Natural killer cell (primary cell): ENCODE measurements at regions not wholly inside any gene's neighbourhood (a gene's known extent, or its start where the extent isn't known, plus 50 kb on each side); places are given as distances from the start of the nearest gene placed in this dataset.

ENCODE experiments used
- ATAC-seq, 3 donors: fragments of 150-1000 bp in 2 of 3; fragments of 200-7000 bp in 1 of 3; cut with Tn5 transposase; 1 replicate in 1 of 3; 2 replicates in 2 of 3; pipeline ENCODE4 v1.10.0; 2021; ENCODE audit warnings: mild to moderate bottlenecking in 2 of 3, moderate library complexity in 2 of 3
- DNase-seq, 2 donors: peaks; one replicate each; pipeline versions ENCODE4 v3.0.0 to v3.0.0-alpha.2; 2013 to 2021; ENCODE audit warnings: mixed read lengths in 1 of 2
- H3K27ac ChIP-seq: one replicate; pipeline ENCODE4 v1.5.1; 2013; ENCODE audit warnings: mild to moderate bottlenecking, low read length
- H3K27me3 ChIP-seq: one replicate; pipeline ENCODE4 v1.6.1; 2013; ENCODE audit warnings: low read length; ENCODE audit not compliant: control insufficient read depth, insufficient read depth
- H3K36me3 ChIP-seq: one replicate; pipeline ENCODE4 v1.6.1; 2013; ENCODE audit warnings: low read length; ENCODE audit not compliant: control insufficient read depth, insufficient read depth
- H3K4me1 ChIP-seq: one replicate; pipeline ENCODE4 v1.6.1; 2013; ENCODE audit warnings: low read length; ENCODE audit not compliant: control insufficient read depth, insufficient read depth
- H3K4me3 ChIP-seq: one replicate; pipeline ENCODE4 v1.5.1; 2013; ENCODE audit warnings: low read length
- H3K9me3 ChIP-seq: one replicate; pipeline ENCODE4 v1.6.1; 2013; ENCODE audit warnings: low read length; ENCODE audit not compliant: control insufficient read depth, insufficient read depth
- H3K27ac Mint-ChIP-seq, 2 donors: one replicate each; pipeline ENCODE4 v1.8.0; 2022; ENCODE audit warnings: mild to moderate bottlenecking in 2 of 2, mixed read lengths in 2 of 2, moderate library complexity in 1 of 2
- H3K27me3 Mint-ChIP-seq, 2 donors: one replicate each; pipeline ENCODE4 v1.8.0; 2022; ENCODE audit warnings: low read depth in 2 of 2, mixed read lengths in 2 of 2
- H3K36me3 Mint-ChIP-seq: one replicate; pipeline ENCODE4 v1.8.0; 2022; ENCODE audit warnings: mixed read lengths
- H3K4me1 Mint-ChIP-seq, 2 donors: one replicate each; pipeline ENCODE4 v1.8.0; 2022; ENCODE audit warnings: mixed read lengths in 2 of 2
- H3K4me3 Mint-ChIP-seq: one replicate; pipeline ENCODE4 v1.8.0; 2022; ENCODE audit warnings: mild to moderate bottlenecking, moderate library complexity, mixed read lengths
- H3K9me3 Mint-ChIP-seq, 2 donors: one replicate each; pipeline ENCODE4 v1.8.0; 2022; ENCODE audit warnings: mixed read lengths in 2 of 2
- CTCF ChIP-seq: fragments of 200-600 bp; IDR thresholded peaks from one replicate; pipeline ENCODE4 v1.8.0; 2022; ENCODE audit warnings: antibody characterized with exemption
- WGBS: methylation state at CpG from one replicate; pipeline ENCODE4 v1.1.7; 2013; ENCODE audit warnings: missing lambda C conversion rate; ENCODE audit not compliant: insufficient coverage; 5-methylcytosine and 5-hydroxymethylcytosine counted together
- intact Hi-C: fragments of 100-400 bp; cut with micrococcal nuclease; formaldehyde crosslinking; loops from one replicate; pipeline ENCODE4 v1.14.2; 2022

GRCh38 chrY:8551323-8551722 lies 785.9 kb upstream of the TSPY4 start:
- Histone ChIP-seq H3K36me3 (no peaks in the 10 kb centered on the region), H3K4me3 (no peak overlapping the region), H3K27me3 (no peaks in the 10 kb centered on the region), H3K27ac (no peak overlapping the region), H3K4me1 (no peaks in the 10 kb centered on the region), H3K9me3 (no peaks in the 10 kb centered on the region)
- no peaks in the 10 kb centered on the region for H3K36me3 Mint-ChIP-seq
- H3K4me1 Mint-ChIP-seq, result no peaks in the 10 kb centered on the region
- no peak overlapping the region for H3K4me3 Mint-ChIP-seq
- H3K27me3 Mint-ChIP-seq, result no peaks in the 10 kb centered on the region
- no peaks in the 10 kb centered on the region for H3K9me3 Mint-ChIP-seq
- intact Hi-C loops, result no loop called here
- no peak overlapping the region for H3K27ac Mint-ChIP-seq
- ATAC-seq (no peak), DNase-seq (no peak)
- WGBS, result 78% methylated on average over 2 of the region's 2 CpGs
- no peak for TF ChIP-seq CTCF

GRCh38 chrY:8552168-8552805 lies 785.0 kb upstream of the TSPY4 start:
- H3K4me3 ChIP-seq, result no peak overlapping the region
- no peak for ATAC-seq
- WGBS, result 100% methylated on average over 1 of the region's 1 CpG
- H3K36me3 Mint-ChIP-seq, result no peaks in the 10 kb centered on the region
- no peaks in the 10 kb centered on the region for H3K27me3 Mint-ChIP-seq
- no peaks in the 10 kb centered on the region for H3K9me3 Mint-ChIP-seq
- H3K4me1 Mint-ChIP-seq, result no peaks in the 10 kb centered on the region
- H3K27me3 ChIP-seq, result no peaks in the 10 kb centered on the region
- intact Hi-C loops, result no loop called here
- H3K4me1 ChIP-seq, result no peaks in the 10 kb centered on the region
- no peaks in the 10 kb centered on the region for H3K36me3 ChIP-seq
- DNase-seq, result no peak
- no peaks in the 10 kb centered on the region for H3K9me3 ChIP-seq
- no peak overlapping the region for H3K27ac Mint-ChIP-seq
- H3K27ac ChIP-seq, result no peak overlapping the region
- TF ChIP-seq CTCF, result no peak
- no peak overlapping the region for H3K4me3 Mint-ChIP-seq

- WGBS, result 80% methylated on average over 6 of the region's 8 CpGs
- H3K27me3 Mint-ChIP-seq, result no peaks in the 10 kb centered on the region
- no peak overlapping the region for H3K4me3 Mint-ChIP-seq
- H3K9me3 ChIP-seq, result no peaks in the 10 kb centered on the region
- H3K4me1 Mint-ChIP-seq, result no peaks in the 10 kb centered on the region
- H3K27me3 ChIP-seq, result no peaks in the 10 kb centered on the region
- ATAC-seq (no peak), DNase-seq (no peak)
- no peak for TF ChIP-seq CTCF
- no peak overlapping the region for H3K27ac Mint-ChIP-seq
- no peak overlapping the region for H3K4me3 ChIP-seq
- peaks cover 0 to 3% of the 10 kb centered on the region in 2 donors for H3K9me3 Mint-ChIP-seq
- no peaks in the 10 kb centered on the region for H3K36me3 ChIP-seq
- H3K36me3 Mint-ChIP-seq, result no peaks in the 10 kb centered on the region
- H3K4me1 ChIP-seq, result no peaks in the 10 kb centered on the region
- intact Hi-C loops, result no loop called here
- H3K27ac ChIP-seq, result no peak overlapping the region
Observed at GRCh38 chrY:8553614-8554013, 783.6 kb upstream of the TSPY4 start.

GRCh38 chrY:8561385-8561784 lies 775.9 kb upstream of the TSPY4 start:
- Mint-ChIP-seq H3K36me3 (no peaks in the 10 kb centered on the region), H3K27me3 (no peaks in the 10 kb centered on the region), H3K4me3 (no peak overlapping the region), H3K27ac (no peak overlapping the region), H3K9me3 (peaks cover 0 to 3% of the 10 kb centered on the region in 2 donors), H3K4me1 (no peaks in the 10 kb centered on the region)
- H3K27ac ChIP-seq, result no peak overlapping the region
- no peaks in the 10 kb centered on the region for H3K9me3 ChIP-seq
- no peaks in the 10 kb centered on the region for H3K27me3 ChIP-seq
- H3K4me1 ChIP-seq, result no peaks in the 10 kb centered on the region
- DNase-seq, result no peak
- ATAC-seq, result no peak
- H3K36me3 ChIP-seq, result no peaks in the 10 kb centered on the region
- no CpG with 5 or more reads among the region's 2 CpGs for WGBS
- H3K4me3 ChIP-seq, result no peak overlapping the region
- TF ChIP-seq CTCF, result no peak
- intact Hi-C loops, result no loop called here
